ENCODE measurements at regions not wholly inside any gene's neighbourhood (a gene's known extent, or its start where the extent isn't known, plus 50 kb on each side); places are given as distances from the start of the nearest gene placed in this dataset.

GRCh38 chr15:25183581-25184251, 228.9 kb downstream of the SNRPN start:
- Histone ChIP-seq H3K36me3 (no peaks in the 10 kb centered on the region), H3K27ac (no peak overlapping the region), H3K27me3 (no peaks in the 10 kb centered on the region), H3K4me3 (no peak overlapping the region), H3K9me3 (peaks cover 0 to 100% of the 10 kb centered on the region in 2 donors), H3K4me1 (no peaks in the 10 kb centered on the region)
- no peak for ATAC-seq
- intact Hi-C loops (cut with DNase I), result loop anchor here in 1 of 2 donors (10.0 kb wide), 1 partner anchor 61 kb away; no protein-coding TSS in a partner anchor
- TF ChIP-seq CTCF (IDR thresholded peaks at IDR 0.05), result no peak
- peak in 2 of 4 donors; percentile 21 to 34 for DNase-seq

GRCh38 chr15:25184356-25185155, 229.8 kb downstream of the SNRPN start:
- Histone ChIP-seq H3K27me3 (no peaks in the 10 kb centered on the region), H3K36me3 (no peaks in the 10 kb centered on the region), H3K9me3 (peaks cover 0 to 100% of the 10 kb centered on the region in 2 donors), H3K4me1 (no peaks in the 10 kb centered on the region), H3K4me3 (no peak overlapping the region), H3K27ac (no peak overlapping the region)
- TF ChIP-seq CTCF (IDR thresholded peaks at IDR 0.05), result no peak
- DNase-seq, result peak in 1 of 4 donors; percentile 34
- intact Hi-C loops (cut with DNase I), result loop anchor here in 1 of 2 donors (10.0 kb wide), 1 partner anchor 60 kb away; no protein-coding TSS in a partner anchor
- ATAC-seq, result no peak

GRCh38 chr15:25185156-25185710, 230.4 kb downstream of the SNRPN start:
- DNase-seq (peak in 1 of 4 donors; percentile 27), ATAC-seq (no peak)
- Histone ChIP-seq H3K9me3 (peaks cover 0 to 100% of the 10 kb centered on the region in 2 donors), H3K36me3 (no peaks in the 10 kb centered on the region), H3K4me1 (no peaks in the 10 kb centered on the region), H3K27me3 (no peaks in the 10 kb centered on the region), H3K4me3 (no peak overlapping the region), H3K27ac (no peak overlapping the region)
- intact Hi-C loops (cut with DNase I), result loop anchor here in 1 of 2 donors (10.0 kb wide), 1 partner anchor 60 kb away; no protein-coding TSS in a partner anchor
- TF ChIP-seq CTCF (IDR thresholded peaks at IDR 0.05), result no peak

GRCh38 chr15:25185791-25186190, 231.0 kb downstream of the SNRPN start:
- no peak for ATAC-seq
- no peak overlapping the region for H3K4me3 ChIP-seq
- TF ChIP-seq CTCF (IDR thresholded peaks at IDR 0.05), result no peak
- H3K36me3 ChIP-seq, result no peaks in the 10 kb centered on the region
- intact Hi-C loops (cut with DNase I), result loop anchor here in 1 of 2 donors (10.0 kb wide), 1 partner anchor 59 kb away; no protein-coding TSS in a partner anchor
- no peak overlapping the region for H3K27ac ChIP-seq
- H3K4me1 ChIP-seq, result no peaks in the 10 kb centered on the region
- no peaks in the 10 kb centered on the region for H3K27me3 ChIP-seq
- peak in 1 of 4 donors; percentile 37 for DNase-seq
- peaks cover 0 to 100% of the 10 kb centered on the region in 2 donors for H3K9me3 ChIP-seq
